Left cardiac atrium (tissue), 4 donors: ENCODE measurements at regions not wholly inside any gene's neighbourhood (a gene's known extent, or its start where the extent isn't known, plus 50 kb on each side); places are given as distances from the start of the nearest gene placed in this dataset.
"Not testable (repeated sequence)": the region's sequence is repeated elsewhere in the genome, so short reads cannot be mapped to it uniquely, and the experiment has no call there.

Source experiments
- ATAC-seq, 2 donors: fragments of 200-7000 bp; cut with Tn5 transposase; one replicate each; pipeline ENCODE4 v1.9.1; 2020; ENCODE audit warnings: mild to moderate bottlenecking in 2 of 2, moderate library complexity in 2 of 2
- DNase-seq: peaks from one replicate; pipeline ENCODE4 v3.0.0-alpha.2; 2020
- intact Hi-C, 2 donors: fragments of 100-400 bp; cut with DNase I; formaldehyde crosslinking; loops; one replicate each; pipeline versions ENCODE4 v1.14.1 to v1.15.1; 2022 to 2023
- donor health status: DM: no; HTN: yes; CAD: no.
- donor health status: DM: no; HTN: yes; CAD: no; lungs with severe emphysema.
- donor health status: DM: yes; HTN: yes; CAD: no.
- donor health status: Dilated cardiomyopathy.

DNA sequence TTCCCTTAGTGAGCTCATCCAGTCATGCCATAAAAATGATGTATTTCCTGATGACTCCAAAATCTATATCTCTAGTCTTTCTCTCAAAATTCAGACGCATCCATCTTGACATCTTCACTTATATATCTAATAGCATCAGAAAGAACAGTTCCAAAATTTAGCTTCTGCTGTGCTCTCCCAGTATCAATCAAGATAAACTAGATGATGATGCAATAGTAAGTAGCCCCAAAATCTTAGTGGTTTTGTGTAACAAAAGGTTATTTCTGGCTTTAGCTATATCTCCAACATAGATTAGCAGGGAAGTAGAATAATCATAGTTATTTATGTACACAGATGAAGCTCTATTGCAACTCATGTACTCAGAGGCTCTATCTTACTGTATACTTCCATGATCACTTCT is 382.5 kb upstream of the ADGRL3 start:
- intact Hi-C loops: no loop called here
- DNase-seq: no peak
- no peak for ATAC-seq

DNA sequence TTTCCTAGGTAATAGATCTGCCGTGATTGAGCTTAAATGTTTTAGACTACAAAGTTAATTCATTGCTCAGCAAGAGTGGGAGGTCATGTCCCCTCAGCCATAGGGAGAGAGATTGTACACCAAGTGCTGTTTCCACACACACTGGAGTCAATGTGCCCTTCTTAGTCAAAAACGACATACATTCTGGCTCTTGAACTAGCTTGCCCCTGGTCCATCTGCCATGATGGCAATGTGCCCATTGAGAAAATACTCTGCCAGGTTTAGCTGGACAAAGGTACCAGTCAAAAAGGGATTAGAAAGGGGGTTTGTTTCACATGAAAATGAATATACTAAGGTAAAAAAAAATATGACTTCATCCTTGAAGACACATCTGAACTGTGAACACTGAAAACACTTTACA is 377.1 kb upstream of the ADGRL3 start:
- no peak for ATAC-seq
- DNase-seq: no peak
- intact Hi-C loops: no loop called here

DNA sequence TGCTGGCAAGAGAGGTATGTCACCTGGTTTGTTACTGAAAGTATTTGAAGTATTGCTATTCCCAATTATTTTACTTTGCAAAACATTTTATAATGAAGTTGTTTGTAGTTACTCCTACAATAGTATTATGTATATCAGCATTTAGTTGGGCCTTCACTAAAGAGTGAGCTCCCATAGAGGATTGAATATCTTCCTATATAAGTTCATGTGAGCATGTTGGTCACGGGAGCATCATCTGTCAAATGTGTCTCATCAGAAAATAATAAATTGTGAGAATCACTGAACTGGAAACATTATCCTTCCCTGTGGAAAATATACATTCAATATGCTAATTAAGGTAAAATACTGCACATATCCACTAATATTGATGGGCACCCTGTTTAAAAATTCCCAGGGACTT is 360.1 kb upstream of the ADGRL3 start:
- no peak for ATAC-seq
- no peak for DNase-seq
- intact Hi-C loops: no loop called here

DNA sequence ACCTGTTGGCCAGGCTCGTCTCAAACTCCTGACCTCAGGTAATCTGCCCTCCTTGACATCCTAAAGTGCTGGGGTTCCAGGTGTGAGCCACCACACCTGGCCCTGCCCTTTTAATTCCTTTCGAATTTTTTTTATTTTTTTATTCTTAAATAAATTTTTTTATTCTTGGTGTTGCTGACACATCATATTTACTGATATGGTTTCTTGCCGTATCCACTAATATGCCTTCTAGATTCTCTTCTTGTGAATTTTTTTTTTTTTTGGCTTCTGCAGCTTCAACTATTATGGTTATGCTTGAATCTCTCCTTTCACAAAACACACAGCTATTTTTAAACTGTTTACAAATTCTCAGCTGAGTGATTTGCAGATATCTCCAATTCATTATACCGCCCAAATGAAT is 353.4 kb upstream of the ADGRL3 start:
- no peak for DNase-seq
- ATAC-seq: no peak
- intact Hi-C loops: no loop called here

DNA sequence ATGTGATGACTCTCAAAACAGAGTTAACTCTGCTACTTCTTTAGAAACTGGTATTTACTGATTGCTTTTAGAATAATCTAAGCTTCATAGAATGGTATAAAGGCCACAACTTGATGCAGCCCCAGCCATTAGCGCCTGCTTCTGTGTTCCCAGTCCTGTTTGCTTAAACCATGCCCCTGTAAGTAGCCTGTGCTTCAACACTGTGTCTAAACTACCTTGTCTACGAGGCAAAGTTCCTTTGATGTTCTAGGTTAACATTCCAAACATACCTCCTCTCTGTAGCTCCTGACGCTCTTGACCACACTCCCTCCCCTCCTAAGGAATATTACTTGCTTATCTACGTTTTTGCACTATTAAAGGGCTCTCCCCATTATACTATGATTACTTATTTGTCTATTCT is 352.5 kb upstream of the ADGRL3 start:
- no peak for DNase-seq
- ATAC-seq: no peak
- intact Hi-C loops: no loop called here

DNA sequence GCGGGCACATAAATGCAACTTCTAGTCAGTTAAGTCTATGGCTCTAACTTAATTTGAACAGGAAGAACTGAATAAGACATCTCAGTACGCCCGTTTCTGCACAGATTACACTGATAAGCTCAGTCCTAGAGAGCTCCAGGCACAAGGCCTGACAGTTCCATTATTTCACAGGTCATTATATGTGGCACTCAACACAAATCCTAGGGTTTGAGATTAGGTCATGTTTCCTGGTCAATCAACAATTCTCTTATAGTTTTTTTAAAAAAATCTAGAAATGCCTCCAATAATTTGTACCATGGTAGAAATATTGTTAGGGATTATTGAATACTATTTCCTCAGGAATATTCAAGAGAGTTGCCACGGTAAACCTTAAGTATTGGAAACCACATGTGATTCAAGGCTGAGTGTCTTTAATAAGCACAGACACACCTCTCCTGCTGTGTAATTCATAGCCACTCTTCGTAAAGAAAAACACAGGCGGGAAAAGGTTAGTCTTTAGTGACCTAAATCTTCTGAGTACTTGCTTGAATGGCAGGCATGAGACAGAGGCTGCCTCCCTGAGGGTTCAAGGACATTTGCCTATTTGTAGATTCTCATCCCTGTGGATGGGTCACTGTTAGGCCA is 342.9 kb upstream of the ADGRL3 start:
- DNase-seq (no peak), ATAC-seq (no peak)
- intact Hi-C loops: no loop called here

DNA sequence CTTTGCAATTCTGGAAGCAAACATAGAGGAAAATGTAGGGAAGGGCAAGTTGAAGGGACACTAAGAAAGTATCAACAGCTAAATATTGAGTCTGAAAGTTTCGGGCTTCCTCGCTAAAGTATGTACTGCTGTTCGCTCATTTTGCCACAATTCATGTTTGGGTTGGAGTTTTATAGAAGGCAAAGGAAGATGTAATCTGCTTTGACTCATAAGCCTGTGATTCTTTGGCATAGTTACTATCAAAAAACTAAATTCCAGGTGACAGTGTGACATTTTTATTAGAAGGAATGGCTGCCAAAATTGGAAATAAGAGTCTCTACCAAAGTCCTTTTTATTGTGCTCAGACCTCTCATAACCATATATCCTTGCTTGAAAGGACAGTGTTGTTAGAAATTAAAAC is 336.7 kb upstream of the ADGRL3 start:
- DNase-seq: no peak
- ATAC-seq: no peak
- intact Hi-C loops: no loop called here

DNA sequence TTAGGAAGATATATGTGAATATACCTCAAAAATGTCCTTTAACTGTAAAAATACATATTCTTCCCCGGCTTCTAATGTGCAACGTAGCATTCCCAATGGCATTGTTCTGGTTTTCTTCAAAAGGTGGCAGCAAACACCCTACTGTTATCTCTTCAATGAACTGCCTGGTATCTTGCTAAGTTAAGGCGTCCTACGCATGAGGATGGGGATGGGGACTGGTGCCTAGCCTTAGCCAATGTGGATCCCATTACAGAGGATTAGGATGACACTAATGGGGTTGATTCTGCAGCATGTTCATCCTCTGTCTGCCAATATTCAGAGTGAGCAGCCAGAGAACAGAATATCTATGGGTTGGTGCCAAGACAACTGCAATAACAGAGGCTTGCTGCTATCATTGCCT is 334.9 kb upstream of the ADGRL3 start:
- ATAC-seq (peak in 1 of 2 donors; percentile 50), DNase-seq (no peak)
- intact Hi-C loops: no loop called here

DNA sequence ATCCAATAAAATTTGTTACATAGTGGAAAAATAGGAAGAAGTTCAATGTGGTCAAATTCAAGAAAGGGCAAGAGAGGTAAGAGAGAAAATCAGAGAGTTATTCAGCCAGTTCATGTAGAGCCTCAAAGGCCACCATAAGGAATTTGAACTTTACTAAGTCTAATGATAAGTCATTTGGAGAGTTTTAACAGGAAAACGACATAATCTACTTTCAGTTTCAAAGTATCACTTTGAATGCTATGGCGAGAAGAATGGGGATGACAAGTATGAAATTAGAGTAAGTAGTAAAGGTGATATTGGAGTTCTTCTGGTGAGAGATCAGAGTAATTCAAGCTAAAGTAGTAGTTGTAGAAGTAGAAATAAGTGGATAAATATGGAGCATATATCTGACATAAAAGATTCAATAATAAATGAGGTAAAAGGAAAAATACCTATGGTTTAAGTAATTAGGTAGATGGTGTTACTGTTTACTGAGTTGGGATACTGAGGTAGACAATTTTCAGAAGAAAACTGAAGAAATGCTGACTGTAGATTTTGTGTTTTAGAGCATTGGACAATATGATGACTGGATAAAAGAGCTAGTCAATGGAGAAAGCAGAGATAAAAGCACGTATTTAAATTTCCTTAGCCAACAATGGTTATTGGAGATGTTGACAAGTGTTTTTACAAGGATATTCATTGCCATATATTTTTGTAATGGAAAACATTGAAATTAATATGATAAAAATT is 331.7 kb upstream of the ADGRL3 start:
- DNase-seq (no peak), ATAC-seq (no peak)
- intact Hi-C loops: no loop called here

DNA sequence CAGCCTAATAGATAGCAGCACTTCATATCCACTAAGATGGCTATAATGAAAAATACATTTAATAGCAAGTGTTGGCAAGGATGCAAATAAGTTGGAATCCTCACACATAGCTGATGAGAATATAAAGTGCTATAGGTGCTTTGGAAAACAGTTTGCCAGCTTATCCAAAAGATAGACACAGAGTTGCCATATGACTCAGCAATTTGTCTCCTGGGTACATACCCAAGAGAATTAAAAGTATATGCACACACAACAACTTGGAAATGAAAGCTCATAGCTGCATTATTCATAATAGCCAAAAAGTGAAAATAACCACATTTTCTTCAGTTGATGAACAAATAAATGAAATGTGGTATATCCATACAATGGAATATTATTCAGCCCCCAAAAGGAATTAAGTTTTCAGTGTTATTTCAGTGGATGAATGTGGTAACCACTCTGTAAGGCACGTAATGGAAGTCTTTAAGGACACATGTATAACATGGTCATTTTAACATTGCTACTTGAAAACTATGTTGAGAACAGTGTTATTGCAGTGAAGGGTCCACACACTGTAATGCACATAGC is 320.9 kb upstream of the ADGRL3 start:
- no peak for DNase-seq
- ATAC-seq: no peak
- intact Hi-C loops: no loop called here

DNA sequence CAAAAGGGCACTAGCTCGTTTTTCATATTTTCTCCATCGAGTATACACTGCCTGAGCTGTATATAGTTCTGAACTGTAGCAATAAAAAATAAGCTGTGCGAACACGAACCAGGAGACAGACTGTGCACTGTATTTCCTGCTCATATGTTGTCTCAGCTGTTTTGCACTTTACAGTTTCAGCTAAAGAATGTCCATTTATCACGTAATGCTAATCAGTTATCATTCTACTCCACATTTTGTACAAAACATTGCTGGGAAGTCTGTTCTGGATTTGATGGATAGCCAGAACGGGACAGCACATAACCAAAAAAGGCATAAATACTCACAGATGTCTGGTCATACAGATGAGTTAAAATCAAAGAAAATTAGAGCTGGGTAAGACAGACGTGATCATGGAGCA is 315.5 kb upstream of the ADGRL3 start:
- ATAC-seq (peak in 1 of 2 donors; percentile 44), DNase-seq (no peak)
- intact Hi-C loops: no loop called here

DNA sequence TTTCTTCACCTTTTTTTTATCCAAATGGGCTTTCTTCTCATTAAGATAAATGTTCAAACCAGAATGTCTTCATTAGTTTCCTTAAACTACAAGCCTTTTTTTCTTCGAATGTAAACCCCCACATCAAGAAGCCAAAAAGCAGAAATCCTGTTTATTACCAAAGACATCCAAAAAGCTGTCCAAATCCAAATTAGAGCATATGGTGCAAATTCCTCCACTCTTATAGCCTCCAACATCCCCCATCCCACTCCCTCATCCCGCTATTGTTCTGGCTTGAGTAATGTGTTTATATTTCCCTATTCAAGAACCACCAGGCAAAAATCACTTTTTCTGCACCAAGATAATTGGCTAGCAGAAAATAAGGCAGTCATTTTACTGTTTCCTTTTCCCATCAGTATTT is 315.1 kb upstream of the ADGRL3 start:
- ATAC-seq: no peak
- intact Hi-C loops: no loop called here
- no peak for DNase-seq

DNA sequence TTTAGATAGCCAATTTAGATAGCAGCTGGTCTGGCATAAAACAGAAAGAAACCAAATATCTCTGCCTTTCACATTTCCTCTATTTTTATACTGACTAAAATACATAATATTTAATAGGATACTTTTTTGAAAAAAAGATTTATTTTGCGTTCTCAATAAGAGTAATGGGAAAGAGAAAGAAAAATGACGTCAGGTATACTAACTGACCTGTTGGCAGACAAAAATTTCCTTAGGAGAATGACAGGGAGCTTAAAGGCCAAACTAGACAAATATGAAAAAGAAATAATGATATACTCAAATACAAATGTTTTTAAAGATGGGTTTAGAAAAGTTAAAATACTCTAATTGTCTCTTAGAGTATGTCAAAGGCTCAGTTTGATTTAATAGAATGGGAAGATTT is 309.4 kb upstream of the ADGRL3 start:
- intact Hi-C loops: no loop called here
- no peak for ATAC-seq

DNA sequence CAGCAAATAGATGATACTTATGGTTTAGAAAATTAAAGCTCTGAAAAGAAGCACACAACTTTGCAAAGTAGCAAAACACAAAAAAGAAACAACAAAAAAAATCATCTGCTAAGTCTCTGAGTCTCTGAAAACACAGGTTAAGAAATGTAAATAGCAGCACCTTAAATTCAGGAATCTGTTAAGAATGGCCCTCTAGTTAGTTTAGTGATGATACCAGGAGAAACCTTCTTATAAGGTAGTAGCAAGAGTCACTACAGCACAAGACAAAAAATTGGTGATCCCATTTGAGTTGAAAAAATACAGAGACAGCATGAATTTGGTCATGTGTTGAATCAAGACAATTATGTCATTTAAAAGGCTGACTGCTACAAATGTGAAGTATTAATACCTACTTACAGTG is 308.2 kb upstream of the ADGRL3 start:
- intact Hi-C loops: no loop called here
- DNase-seq: no peak
- no peak for ATAC-seq

More for the DNA sequence above, 309.4 kb upstream of the ADGRL3 start:
- DNase-seq: no peak

DNA sequence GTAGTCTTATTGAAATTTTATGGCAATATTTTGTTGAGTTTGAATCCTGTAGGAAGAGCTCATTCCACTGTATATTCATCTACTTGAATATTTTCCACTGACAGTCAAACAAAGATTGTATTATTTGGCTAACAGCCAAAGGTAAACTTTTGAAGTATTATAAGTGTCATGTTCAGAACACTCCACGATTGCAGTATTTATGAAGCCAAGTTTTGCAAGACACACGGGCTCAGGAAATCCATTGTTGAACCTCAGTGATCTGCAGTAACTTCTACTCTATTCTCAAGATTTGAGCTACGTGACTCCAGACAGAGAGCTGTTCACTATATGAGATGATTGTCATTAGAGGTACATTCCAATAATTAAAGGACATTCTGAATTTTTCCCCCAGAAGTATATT is 302.7 kb upstream of the ADGRL3 start:
- ATAC-seq: no peak
- no peak for DNase-seq
- intact Hi-C loops: no loop called here

DNA sequence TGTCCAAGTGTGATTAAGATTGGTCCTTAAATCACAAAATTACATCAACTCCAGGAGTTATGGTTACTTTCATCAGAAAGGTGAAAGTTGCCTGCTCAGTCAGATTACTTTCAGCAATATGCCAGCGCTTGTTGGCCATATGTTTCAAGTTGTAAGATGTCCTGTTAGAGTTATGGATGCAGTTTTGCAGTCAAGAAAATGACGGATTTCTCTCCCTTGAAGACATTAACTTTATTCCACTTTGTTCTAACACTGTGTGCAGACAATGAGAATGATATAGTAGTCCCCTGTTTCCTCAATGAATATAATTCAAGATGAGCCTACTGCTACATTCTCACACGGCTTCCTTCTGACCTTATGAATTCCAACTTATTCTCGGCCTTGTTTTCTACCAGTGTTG is 295.0 kb upstream of the ADGRL3 start:
- ATAC-seq: no peak
- intact Hi-C loops: no loop called here
- DNase-seq: no peak

DNA sequence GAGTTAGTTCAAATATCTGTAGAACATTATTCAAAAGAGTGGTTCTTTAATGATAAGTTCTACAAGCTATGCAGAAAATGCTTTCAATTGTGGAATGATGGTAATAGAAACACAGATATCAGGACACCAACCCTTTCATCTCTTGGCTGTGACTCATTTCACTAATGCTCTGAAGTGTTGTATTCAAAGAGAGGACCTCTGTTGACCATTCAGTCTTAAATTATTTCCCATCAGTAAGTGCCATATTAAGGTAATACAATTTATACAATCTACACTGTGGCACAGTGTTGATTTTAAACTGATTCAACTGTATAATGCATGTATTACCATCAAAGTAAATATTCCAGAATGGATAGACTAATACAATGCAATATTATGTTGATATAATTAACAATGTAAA is 289.0 kb upstream of the ADGRL3 start:
- intact Hi-C loops: no loop called here
- no peak for ATAC-seq
- DNase-seq: no peak

DNA sequence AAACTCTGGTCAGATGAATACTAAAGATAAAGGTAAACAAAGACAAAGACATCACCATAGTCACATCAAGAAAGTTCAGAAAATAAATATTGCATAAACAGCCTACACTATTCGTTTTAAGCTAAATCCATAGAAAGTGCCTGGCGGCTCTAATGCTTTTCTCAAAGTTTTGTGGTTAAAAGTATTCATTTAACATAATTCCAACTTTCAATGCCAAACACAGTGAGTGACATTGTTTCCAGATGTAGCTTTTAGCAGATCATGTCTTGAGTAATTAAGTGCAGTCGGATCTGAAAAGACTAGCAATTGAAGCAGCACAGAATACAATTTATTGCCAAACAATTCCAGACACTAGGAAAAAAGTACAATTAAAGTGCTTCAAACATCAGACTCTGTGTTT is 287.1 kb upstream of the ADGRL3 start:
- intact Hi-C loops: no loop called here
- ATAC-seq (no peak), DNase-seq (no peak)

DNA sequence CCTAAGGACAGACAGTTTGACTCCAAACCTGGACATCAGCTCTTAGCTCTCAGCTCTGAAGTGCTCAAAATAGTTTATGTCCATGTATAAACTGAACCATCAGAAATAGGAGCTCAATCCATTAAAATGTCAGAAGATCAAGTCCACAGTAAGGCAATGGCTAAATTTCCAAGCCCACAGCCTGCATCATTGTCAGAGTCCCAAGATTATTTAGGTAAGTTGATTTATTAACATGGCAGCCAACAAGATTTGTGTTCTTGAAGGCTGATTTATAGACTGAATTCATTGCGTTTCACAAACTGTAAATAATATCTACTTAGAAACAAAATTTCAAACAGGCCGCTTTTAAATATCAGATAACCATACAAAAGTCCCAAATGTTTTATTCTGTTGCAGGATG is 286.5 kb upstream of the ADGRL3 start:
- no peak for ATAC-seq
- DNase-seq: no peak
- intact Hi-C loops: no loop called here

DNA sequence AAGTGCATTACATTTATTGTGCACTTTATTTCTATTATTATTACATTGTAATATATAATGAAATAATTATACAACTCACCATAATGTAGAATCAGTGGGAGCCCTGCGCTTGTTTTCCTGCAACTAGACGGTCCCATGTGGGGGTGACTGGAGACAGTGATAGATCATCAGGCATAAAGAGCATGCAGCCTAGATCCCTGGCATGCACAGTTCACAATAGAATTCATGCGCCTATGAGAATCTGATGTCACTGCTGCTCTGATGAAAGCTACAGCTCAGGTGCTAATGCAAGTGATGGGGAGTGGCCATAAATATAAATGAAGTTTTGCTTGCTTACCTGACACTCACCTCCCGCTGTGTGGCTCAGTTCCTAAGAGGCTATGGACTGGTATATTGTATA is 278.4 kb upstream of the ADGRL3 start:
- ATAC-seq, intact Hi-C loops, DNase-seq: not testable (repeated sequence)

DNA sequence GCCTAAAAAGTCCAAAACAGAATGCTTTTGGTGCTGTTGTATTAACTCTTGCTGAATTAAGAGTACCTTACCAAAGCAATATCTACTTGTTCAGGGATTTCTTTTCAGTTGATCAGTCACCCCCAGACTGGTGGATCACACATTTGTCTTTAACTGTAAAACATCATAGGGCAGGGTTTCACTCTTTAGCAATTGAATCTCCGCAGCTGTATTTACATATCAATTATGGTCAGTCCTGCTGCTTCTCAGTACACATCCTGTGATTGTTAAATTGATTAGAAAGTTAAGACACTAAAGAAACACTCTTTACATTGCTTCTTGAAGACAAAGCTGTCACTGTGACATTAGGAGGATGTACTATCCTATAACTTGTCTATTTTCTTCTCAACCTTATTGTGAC is 277.1 kb upstream of the ADGRL3 start:
- no peak for ATAC-seq
- DNase-seq: no peak

More for the DNA sequence above, 277.1 kb upstream of the ADGRL3 start:
- intact Hi-C loops: no loop called here
